NCI-H187 treated with DMSO at 0.1 percent for 48 hours (cell line): ENCODE measurements at regions not wholly inside any gene's neighbourhood (a gene's known extent, or its start where the extent isn't known, plus 50 kb on each side); places are given as distances from the start of the nearest gene placed in this dataset.

ENCODE experiments used
- DNase-seq: peaks from one replicate; lab custom pipeline; 2025; lab: John Stamatoyannopoulos, UW

GRCh38 chr1:70891051-70891843 is 156.4 kb downstream of the PTGER3 start:
- DNase-seq = no peak

DNA sequence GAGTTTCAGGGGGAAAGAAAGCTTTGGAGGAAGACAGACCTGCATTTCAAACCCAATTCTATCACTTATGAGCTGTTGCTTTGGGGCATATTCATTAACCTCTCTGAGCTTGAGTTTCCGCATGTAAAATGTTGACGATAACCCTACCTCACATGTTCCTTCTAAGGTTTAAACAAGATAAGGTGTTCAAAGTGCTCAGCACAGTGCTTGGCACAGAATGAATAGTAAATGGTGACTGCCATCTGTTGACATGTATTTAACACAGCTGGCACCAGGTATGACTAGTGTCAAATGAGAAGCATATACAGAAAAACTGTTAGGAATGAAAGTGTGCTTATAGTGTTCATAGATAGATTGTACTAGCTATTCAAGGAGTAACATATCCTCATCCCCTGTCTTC is 155.5 kb downstream of the PTGER3 start:
- DNase-seq = no peak

DNA sequence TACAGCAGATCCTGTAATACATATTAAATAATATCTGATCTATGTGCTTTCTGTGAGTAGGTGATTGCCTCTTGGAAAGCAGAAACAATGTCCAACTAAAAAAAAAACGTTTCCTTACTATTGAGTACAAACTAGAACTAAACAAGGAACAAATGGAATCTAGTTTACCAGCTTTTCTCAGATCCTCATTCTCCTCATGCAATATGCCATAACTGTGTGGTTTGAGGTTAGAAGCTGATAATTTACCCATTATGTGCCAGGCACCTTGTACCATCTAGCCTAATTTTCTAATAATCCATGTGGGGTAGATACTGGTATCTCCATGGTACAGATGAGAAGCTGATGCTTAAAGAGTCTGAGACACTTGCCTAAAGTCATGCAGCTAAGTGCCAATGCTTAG is 154.7 kb downstream of the PTGER3 start:
- no peak for DNase-seq

- no peak for DNase-seq
Observed at GRCh38 chr1:70893381-70893780, 154.2 kb downstream of the PTGER3 start.

DNA sequence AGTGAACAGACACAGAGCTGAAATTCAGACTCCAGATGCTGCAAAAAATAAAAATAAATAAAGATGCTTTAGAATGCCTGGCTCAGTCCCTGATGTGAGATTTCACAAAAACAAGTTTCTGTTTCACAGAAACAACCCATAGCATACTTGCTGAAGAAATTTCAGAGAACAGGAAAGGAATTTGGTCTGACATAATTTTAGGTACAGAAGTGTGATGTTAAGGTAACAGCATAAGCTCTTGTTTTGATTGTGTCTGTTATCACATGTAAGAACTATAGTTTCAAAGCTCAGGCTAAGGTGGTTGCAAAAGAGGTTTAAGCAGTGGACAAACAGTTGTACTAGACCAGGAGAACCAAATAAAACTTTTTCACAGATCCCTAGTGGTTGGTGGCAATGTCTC is 152.1 kb downstream of the PTGER3 start:
- DNase-seq = no peak

GRCh38 chr1:70896224-70896623 is 151.4 kb downstream of the PTGER3 start:
- no peak for DNase-seq

DNA sequence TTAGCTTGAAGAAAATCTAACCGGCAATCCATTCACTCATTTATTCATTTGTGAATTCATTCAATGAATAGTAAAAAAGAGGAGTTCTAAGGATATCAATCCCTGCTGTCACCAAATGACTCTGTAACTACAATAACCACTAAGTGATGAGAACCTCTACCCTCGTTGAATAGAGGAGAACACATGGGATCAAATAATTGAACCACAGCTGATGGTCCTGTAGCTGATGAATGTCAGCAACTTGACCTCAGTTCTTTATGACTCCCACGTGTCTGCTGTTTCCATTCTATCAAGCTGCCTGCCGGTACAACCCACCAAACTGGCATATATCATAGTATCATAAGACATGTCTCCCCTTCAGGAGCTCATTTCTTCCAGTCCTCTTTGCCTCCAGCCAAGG is 150.3 kb downstream of the PTGER3 start:
- DNase-seq = no peak

- DNase-seq = no peak
Observed at GRCh38 chr1:70899735-70900134, 147.9 kb downstream of the PTGER3 start.

GRCh38 chr1:70902211-70902610 is 145.4 kb downstream of the PTGER3 start:
- DNase-seq = no peak

- no peak for DNase-seq
Observed at GRCh38 chr1:70906800-70907199, 140.8 kb downstream of the PTGER3 start.

DNA sequence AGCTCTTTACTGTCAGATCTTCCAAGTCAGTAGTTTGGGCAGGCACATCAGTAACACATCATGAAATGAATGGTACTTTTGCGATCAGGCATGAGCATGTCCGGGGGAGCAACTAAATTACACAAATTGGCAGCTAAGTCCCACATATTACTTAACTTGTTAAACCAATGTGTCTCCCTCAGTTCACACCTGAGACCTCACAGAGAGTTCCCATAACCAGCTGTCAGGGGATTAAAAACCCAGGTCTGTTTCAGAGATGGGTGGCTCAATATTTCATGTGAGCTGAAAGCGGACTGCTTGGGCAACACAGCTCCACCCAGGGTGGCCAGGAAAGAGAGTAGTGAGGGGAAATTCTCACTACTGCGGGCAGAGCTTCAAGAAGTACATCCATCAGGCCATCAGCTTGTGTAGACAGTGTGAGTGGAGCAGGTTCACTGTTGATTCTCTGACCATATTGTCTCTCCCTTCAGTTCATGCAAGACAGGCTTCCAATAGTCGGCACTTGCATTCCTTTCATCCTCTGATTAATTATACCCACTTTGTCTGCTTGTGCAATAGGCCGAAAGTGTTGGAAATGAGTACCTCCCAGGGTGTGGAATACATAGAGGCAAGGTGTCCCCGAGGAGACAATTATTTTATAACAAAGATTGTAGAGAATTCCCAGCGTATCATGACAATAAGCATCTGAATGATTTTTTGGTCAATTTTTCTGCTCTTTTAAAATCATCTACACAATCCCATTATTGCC is 139.9 kb downstream of the PTGER3 start:
- no peak for DNase-seq

GRCh38 chr1:70909262-70909822 is 138.3 kb downstream of the PTGER3 start:
- no peak for DNase-seq

DNA sequence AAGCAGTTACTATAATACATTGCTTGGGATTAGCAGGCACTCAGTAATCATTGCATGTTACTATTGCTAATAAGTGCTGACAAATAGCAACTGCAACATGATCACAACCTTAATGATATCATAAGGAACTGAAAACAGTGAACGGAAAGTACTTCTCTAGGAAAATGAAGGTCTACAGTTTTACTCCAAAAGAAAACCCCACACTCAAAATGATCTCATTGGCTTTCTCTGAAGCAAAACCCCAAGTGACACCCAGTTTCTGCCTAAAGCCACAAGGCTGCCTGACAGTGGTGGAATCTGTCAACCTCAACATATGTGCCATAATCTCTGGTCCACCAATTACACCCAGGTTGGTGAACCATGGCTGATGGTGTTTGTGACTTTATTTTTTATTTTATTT is 137.6 kb downstream of the PTGER3 start:
- DNase-seq = no peak

GRCh38 chr1:70911861-70912260 is 135.8 kb downstream of the PTGER3 start:
- DNase-seq = no peak

DNA sequence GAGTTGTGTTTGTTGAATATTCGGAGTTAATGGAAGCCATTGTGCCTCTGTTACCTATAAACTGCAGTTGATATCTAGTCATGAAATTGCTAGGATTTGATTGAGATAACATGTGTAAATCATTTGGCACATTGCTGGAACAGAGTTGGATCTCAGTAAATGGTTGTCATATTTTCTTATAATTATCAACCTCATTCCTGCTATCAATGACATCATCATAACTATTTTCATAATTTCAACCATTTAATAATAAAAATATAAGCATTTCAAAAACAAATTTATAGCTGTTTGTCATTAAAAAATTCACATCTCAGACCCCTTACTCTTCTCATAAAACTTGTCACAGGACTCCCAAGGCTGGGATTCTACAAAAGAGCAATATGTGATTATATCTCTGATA is 133.4 kb downstream of the PTGER3 start:
- no peak for DNase-seq

DNA sequence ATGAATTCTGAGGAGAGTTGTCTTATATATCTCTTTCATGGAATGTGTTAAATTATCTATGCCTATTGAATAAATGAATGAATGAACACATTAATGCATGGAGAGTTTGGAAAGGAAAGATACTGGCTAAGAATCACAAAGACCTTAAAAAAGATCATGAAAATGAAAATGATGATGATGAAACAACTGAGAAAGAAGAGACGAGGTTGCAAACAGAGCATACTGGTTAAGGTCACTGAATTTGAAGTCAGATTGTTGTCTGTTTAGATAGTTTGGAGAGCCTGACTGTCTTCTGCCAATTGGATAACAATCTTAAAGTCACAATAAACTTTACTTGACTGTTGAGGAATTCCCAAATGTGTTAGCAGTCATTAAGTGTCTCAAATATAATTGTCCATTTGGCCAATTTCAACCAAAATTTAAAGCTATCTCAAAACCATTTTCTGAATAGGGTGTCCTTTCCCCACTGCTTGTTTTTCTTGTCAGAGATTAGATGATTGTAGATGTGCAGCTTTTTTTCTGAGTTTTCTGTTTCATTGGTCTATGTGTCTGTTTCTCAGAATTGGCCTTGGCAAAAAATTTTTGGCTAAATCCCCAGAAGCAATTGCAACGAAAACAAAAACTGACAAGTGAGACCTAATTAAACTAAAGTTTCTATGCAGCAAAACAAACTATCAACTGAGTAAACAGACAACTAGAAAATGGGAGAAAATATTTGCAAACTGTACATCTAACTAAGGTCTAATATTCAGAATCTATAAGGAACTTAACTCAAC is 132.2 kb downstream of the PTGER3 start:
- no peak for DNase-seq

DNA sequence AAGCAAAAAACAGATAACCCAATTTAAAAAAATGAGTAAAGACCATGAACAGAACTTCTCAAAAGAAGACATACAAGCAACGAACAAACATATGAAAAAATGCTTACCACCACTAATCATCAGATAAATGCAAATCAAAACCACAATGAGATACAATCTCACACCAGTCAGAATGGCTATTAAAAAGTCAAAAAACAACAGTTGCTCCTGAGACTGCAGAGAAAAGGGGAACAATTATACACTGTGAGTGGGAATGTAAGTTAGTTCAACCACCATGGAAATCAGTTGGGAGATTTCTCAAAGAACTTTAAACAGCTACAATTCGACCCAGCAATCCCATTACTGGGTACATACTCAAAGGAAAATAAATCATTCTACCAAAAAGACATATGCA is 131.6 kb downstream of the PTGER3 start:
- no peak for DNase-seq

- no peak for DNase-seq
Observed at GRCh38 chr1:70919706-70920323, 127.8 kb downstream of the PTGER3 start.
